AG10803 (cell line): ENCODE measurements at regions not wholly inside any gene's neighbourhood (a gene's known extent, or its start where the extent isn't known, plus 50 kb on each side); places are given as distances from the start of the nearest gene placed in this dataset.
A peak's percentile ranks its signal among the peaks of the same experiment; 100 is the strongest.

Experiments
- DNase-seq: peaks from one replicate; pipeline ENCODE4 v3.0.0; 2010; ENCODE audit warnings: low read depth
- H3K4me3 ChIP-seq: 2 replicates; pipeline ENCODE4 v1.5.1; 2011; ENCODE audit warnings: mild to moderate bottlenecking, low read length, control low read depth
- CTCF ChIP-seq: conservative IDR thresholded peaks from 2 replicates; pipeline ENCODE4 v1.5.1; 2011; ENCODE audit warnings: mild to moderate bottlenecking, low read length, control low read depth, inconsistent platforms

GRCh38 chr7:95684505-95684904, 87.8 kb upstream of the DYNC1I1 start:
- no peak for DNase-seq
- TF ChIP-seq CTCF: no peak
- no peak overlapping the region for H3K4me3 ChIP-seq

GRCh38 chr7:95684037-95684436, 87.7 kb upstream of the PDK4 start:
- TF ChIP-seq CTCF: peak; percentile 67

GRCh38 chr7:95682913-95683312, 86.6 kb upstream of the PDK4 start:
- no peak for TF ChIP-seq CTCF
- no peak for DNase-seq
- no peak overlapping the region for H3K4me3 ChIP-seq

More at GRCh38 chr7:95684037-95684436, 87.7 kb upstream of the PDK4 start:
- H3K4me3 ChIP-seq: no peak overlapping the region
- DNase-seq: peak; percentile 47

- DNase-seq: no peak
- H3K4me3 ChIP-seq: no peak overlapping the region
- TF ChIP-seq CTCF: no peak
These were observed 80.4 kb upstream of the PDK4 start for GRCh38 chr7:95676691-95677090.

- TF ChIP-seq CTCF: no peak
- no peak for DNase-seq
- no peak overlapping the region for H3K4me3 ChIP-seq
These were observed 79.3 kb upstream of the PDK4 start for GRCh38 chr7:95675632-95676031.

GRCh38 chr7:95675016-95675415, 78.7 kb upstream of the PDK4 start:
- DNase-seq: no peak

GRCh38 chr7:95674101-95674500, 77.8 kb upstream of the PDK4 start:
- TF ChIP-seq CTCF: no peak
- H3K4me3 ChIP-seq: no peak overlapping the region
- no peak for DNase-seq

More at GRCh38 chr7:95675016-95675415, 78.7 kb upstream of the PDK4 start:
- no peak for TF ChIP-seq CTCF
- no peak overlapping the region for H3K4me3 ChIP-seq
